ENCODE measurements at regions not wholly inside any gene's neighbourhood (a gene's known extent, or its start where the extent isn't known, plus 50 kb on each side); places are given as distances from the start of the nearest gene placed in this dataset.

DNA sequence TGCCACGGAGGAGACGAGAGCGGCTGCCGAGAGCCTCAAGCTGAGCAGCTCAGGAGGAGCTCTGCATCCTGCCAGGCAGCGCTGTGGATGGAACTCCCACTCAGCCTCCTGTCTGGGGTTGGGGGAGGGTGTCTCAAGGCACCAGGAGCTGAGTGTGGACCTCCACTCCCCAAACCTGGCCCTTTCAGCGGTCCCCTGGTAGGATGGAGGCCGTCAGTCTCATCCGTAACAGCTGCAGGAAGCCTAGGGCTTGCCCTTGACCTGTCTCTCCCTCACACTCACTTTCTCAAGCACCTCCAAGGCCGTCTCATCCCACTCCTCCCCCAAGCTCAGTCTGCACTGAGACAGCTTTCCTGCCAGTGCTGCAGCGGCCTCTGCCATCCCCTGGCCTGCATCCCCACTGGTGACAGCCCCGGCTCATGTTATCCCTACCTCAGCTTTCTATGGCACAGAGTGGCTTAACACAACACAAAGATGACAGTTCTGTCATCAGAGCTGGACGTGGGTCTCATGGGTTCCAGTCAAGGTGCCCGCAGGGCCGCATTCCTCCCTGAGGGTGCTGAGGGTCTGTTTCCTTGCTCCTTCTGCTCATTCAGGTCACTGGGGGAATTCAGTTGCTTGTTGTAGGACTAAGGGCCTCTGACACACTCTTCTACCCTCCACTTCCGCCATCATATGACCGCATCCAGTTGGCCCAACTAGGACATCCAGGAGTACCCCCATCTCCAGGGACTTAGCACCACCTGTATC lies 341.9 kb upstream of the B3GAT1 start:
- Histone ChIP-seq H3K23me2 (ENCODE audit: insufficient read length, low read depth, low read length, poor library complexity, severe bottlenecking) (no peaks in the 10 kb centered on the region), H2AK5ac (ENCODE audit: insufficient read length, low read length) (no peak overlapping the region), H2AFZ (ENCODE audit: low read length) (no peak overlapping the region), H3T11ph (ENCODE audit: low read length) (no peak overlapping the region), H4K20me1 (ENCODE audit: control insufficient read depth, insufficient read depth, insufficient read length) (no peaks in the 10 kb centered on the region), H3K27me3 (ENCODE audit: insufficient read depth, low read length) (no peaks in the 10 kb centered on the region), H2BK120ac (ENCODE audit: low read depth, low read length, poor library complexity, severe bottlenecking) (no peak overlapping the region), H4K91ac (ENCODE audit: insufficient read length, low read depth, low read length) (no peak overlapping the region), H2BK5ac (ENCODE audit: insufficient read length, low read length) (no peak overlapping the region), H2BK20ac (ENCODE audit: low read depth, low read length, poor library complexity, severe bottlenecking) (no peak overlapping the region), H3K56ac (ENCODE audit: insufficient read length, low read depth, low read length) (no peak overlapping the region), H3K4me1 (ENCODE audit: insufficient read depth, low read length) (no peaks in the 10 kb centered on the region), H3K9ac (ENCODE audit: extremely low read depth, insufficient read length, low read length) (no peak overlapping the region), H2BK15ac (ENCODE audit: low read depth, low read length) (no peak overlapping the region), H3K79me2 (ENCODE audit: insufficient read depth, low read length) (no peaks in the 10 kb centered on the region), H3K4ac (ENCODE audit: low read depth, low read length) (no peak overlapping the region), H3K27ac (ENCODE audit: insufficient read length, low read depth, low read length) (no peak overlapping the region), H4K5ac (ENCODE audit: insufficient read length, low read depth, low read length) (no peak overlapping the region), H3K9me3 (ENCODE audit: control insufficient read depth, low read depth, low read length) (no peaks in the 10 kb centered on the region), H3K14ac (ENCODE audit: insufficient read depth, low read length) (no peak overlapping the region), H3K18ac (ENCODE audit: insufficient read length, low read depth, low read length) (no peak overlapping the region), H3K79me1 (ENCODE audit: insufficient read depth, low read depth, low read length, poor library complexity, severe bottlenecking) (no peaks in the 10 kb centered on the region), H4K8ac (replicated peaks; ENCODE audit: insufficient read length, low read depth, low read length) (no peak overlapping the region), H3K4me2 (ENCODE audit: insufficient read depth, insufficient read length, low read length) (no peak overlapping the region), H3K23ac (ENCODE audit: insufficient read length, low read depth, low read length) (no peak overlapping the region), H2BK12ac (ENCODE audit: insufficient read length, low read depth, low read length) (no peak overlapping the region)
- Mint-ChIP-seq H3K27me3 (ENCODE audit: low read depth) (peaks cover 40% of the 10 kb centered on the region), H3K9me3 (peaks cover 3 to 5% of the 10 kb centered on the region in 2 experiments; a peak in 3 of 5 replicates), H3K36me3 (ENCODE audit: insufficient read depth in 1 of 3, low read depth in 3 of 3) (peaks cover 0 to 4% (median 0%) of the 10 kb centered on the region in 3 experiments; a peak in 3 of 7 replicates), H3K4me3 (no peak overlapping the region), H3K4me1 (peaks cover 15 to 20% of the 10 kb centered on the region in 2 experiments), H3K27ac (no peak overlapping the region; a peak in 1 of 7 replicates)
- DNase-seq: no peak
- TF ChIP-seq, protein P1, sequence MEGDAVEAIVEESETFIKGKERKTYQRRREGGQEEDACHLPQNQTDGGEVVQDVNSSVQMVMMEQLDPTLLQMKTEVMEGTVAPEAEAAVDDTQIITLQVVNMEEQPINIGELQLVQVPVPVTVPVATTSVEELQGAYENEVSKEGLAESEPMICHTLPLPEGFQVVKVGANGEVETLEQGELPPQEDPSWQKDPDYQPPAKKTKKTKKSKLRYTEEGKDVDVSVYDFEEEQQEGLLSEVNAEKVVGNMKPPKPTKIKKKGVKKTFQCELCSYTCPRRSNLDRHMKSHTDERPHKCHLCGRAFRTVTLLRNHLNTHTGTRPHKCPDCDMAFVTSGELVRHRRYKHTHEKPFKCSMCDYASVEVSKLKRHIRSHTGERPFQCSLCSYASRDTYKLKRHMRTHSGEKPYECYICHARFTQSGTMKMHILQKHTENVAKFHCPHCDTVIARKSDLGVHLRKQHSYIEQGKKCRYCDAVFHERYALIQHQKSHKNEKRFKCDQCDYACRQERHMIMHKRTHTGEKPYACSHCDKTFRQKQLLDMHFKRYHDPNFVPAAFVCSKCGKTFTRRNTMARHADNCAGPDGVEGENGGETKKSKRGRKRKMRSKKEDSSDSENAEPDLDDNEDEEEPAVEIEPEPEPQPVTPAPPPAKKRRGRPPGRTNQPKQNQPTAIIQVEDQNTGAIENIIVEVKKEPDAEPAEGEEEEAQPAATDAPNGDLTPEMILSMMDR (conservative IDR thresholded peaks at IDR 0.05): no peak
- no CpG with 5 or more reads among the region's 16 CpGs for WGBS (ENCODE audit: extremely low coverage, insufficient read length, low lambda C conversion rate)
